Type B pancreatic cell (in vitro differentiated cells): ENCODE measurements at regions not wholly inside any gene's neighbourhood (a gene's known extent, or its start where the extent isn't known, plus 50 kb on each side); places are given as distances from the start of the nearest gene placed in this dataset.

Experiments used
- DNase-seq: peaks from one replicate; pipeline ENCODE4 v3.0.0; 2021; ENCODE audit warnings: mixed read lengths; ENCODE audit not compliant: unreplicated experiment; ENCODE audit errors: extremely low spot score
- H3K27ac Mint-ChIP-seq: 2 replicates; pipeline ENCODE4 v1.8.0; 2021; ENCODE audit warnings: mild to moderate bottlenecking, mixed read lengths
- H3K27me3 Mint-ChIP-seq: 2 replicates; pipeline ENCODE4 v1.8.0; 2021; ENCODE audit warnings: mixed read lengths
- H3K36me3 Mint-ChIP-seq: 2 replicates; pipeline ENCODE4 v1.8.0; 2021; ENCODE audit warnings: mixed read lengths
- H3K4me1 Mint-ChIP-seq: one replicate; pipeline ENCODE4 v1.8.0; 2021; ENCODE audit warnings: mixed read lengths; ENCODE audit not compliant: unreplicated experiment
- H3K4me3 Mint-ChIP-seq: 2 replicates; pipeline ENCODE4 v1.8.0; 2021; ENCODE audit warnings: mild to moderate bottlenecking, mixed read lengths
- H3K9me3 Mint-ChIP-seq: 2 replicates; pipeline ENCODE4 v1.8.0; 2021; ENCODE audit warnings: mixed read lengths
- TF ChIP-seq, protein P1 (sequence below): fragments of 200-600 bp; sonication (generic); conservative IDR thresholded peaks from 2 replicates; pipeline ENCODE4 v1.5.0; 2021; ENCODE audit warnings: antibody characterized with exemption, mild to moderate bottlenecking

DNA sequence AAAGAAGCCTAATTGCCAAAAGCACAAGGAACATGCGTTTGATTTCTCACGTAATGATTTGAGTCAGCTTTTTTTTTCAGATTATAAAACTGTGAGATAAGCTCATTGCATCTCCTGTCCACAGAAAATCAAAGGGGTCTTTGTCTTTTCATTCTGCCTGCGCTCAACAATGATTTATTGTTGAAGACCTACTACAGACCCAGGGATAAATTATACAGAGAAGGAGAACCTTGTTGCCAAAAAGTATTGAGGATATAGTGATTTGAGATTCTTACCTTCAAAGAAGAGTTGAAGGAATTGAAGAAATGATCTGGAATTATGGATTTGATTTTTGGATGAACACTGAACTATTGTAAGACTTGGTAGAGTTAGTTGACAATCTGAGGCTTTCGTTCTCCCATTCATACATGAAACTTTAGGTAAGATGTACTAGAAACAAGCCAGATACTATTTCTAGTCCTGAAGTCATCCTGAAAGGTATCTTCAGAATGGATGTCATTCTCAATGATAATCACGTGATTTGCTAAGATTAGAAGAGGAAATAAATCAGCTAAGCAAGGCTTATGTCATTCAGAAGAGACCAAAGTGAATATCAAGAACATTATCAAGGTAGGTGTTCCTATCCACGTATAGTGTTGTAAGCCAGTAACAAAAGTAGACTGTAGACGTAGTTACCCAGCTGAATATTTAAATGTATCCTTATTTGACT lies 71.1 kb upstream of the SCOC start:
- Mint-ChIP-seq H3K4me1 (peaks cover 7% of the 10 kb centered on the region), H3K27me3 (no peaks in the 10 kb centered on the region), H3K27ac (no peak overlapping the region), H3K36me3 (no peaks in the 10 kb centered on the region), H3K4me3 (no peak overlapping the region), H3K9me3 (no peaks in the 10 kb centered on the region)
- no peak for DNase-seq
- TF ChIP-seq, protein P1, sequence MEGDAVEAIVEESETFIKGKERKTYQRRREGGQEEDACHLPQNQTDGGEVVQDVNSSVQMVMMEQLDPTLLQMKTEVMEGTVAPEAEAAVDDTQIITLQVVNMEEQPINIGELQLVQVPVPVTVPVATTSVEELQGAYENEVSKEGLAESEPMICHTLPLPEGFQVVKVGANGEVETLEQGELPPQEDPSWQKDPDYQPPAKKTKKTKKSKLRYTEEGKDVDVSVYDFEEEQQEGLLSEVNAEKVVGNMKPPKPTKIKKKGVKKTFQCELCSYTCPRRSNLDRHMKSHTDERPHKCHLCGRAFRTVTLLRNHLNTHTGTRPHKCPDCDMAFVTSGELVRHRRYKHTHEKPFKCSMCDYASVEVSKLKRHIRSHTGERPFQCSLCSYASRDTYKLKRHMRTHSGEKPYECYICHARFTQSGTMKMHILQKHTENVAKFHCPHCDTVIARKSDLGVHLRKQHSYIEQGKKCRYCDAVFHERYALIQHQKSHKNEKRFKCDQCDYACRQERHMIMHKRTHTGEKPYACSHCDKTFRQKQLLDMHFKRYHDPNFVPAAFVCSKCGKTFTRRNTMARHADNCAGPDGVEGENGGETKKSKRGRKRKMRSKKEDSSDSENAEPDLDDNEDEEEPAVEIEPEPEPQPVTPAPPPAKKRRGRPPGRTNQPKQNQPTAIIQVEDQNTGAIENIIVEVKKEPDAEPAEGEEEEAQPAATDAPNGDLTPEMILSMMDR: no peak

DNA sequence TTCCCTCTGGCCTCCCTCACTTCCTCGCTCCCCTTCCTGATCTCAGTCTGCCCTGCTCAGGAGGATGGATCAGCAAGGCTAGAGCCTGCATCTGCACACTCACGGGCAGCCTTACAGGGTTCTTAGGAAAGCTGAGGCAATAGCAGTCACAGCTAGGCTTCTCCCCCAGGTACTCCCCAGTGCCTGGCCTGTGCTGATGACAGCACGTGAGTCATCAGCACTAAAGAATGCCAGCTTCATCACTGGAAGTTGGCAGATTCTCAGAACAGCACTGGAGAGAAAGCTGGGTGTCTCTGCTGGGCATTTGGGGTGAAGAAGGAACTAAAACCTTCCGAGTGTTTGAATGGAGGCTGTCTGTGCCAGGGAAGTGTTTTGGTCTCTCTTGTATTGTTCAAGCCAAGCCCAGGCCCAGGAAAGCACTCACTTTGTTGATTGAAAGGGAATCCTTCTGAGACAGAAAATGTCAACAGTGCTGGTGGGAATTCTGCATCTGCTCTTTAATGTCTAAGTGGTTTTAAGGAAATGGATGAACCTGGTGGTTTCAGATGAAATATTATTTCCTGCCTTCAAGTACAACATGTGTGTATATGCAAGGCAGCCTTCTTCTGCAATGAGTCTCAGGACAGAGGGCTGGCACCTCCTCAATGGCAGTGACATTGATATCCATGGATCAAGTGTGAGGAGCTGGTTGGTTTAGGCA lies 73.0 kb upstream of the SCOC start:
- no peak overlapping the region for H3K27ac Mint-ChIP-seq
- H3K4me1 Mint-ChIP-seq: peaks cover 22% of the 10 kb centered on the region
- TF ChIP-seq, protein P1: no peak
- no peaks in the 10 kb centered on the region for H3K27me3 Mint-ChIP-seq
- DNase-seq: no peak
- no peaks in the 10 kb centered on the region for H3K36me3 Mint-ChIP-seq
- H3K9me3 Mint-ChIP-seq: no peaks in the 10 kb centered on the region
- no peak overlapping the region for H3K4me3 Mint-ChIP-seq

- no peaks in the 10 kb centered on the region for H3K27me3 Mint-ChIP-seq
- peaks cover 27% of the 10 kb centered on the region for H3K4me1 Mint-ChIP-seq
- H3K36me3 Mint-ChIP-seq: no peaks in the 10 kb centered on the region
- no peak overlapping the region for H3K27ac Mint-ChIP-seq
- H3K9me3 Mint-ChIP-seq: no peaks in the 10 kb centered on the region
- H3K4me3 Mint-ChIP-seq: no peak overlapping the region
- DNase-seq: no peak
- TF ChIP-seq, protein P1: no peak
Measured at GRCh38 chr4:140298001-140298400, 75.4 kb upstream of the SCOC start.

DNA sequence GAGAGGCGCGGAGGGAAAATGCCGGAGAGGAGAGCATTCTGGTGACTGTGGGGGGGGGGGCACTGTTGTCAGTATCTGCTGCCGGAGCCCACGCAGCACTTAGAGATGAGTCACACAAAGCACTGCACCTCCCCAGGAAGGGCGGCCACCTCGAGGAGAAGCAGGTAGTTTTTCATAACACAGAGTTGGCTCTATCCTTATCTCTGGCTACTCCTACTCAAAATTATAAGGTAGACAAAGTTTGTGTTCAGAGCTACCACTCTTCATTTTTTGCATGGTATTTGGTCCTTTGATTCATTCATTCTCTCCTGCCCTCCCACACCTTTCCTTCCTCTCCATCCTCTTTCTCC lies 76.2 kb upstream of the SCOC start:
- Mint-ChIP-seq H3K9me3 (no peaks in the 10 kb centered on the region), H3K4me3 (peak overlapping the region; percentile 63), H3K27me3 (no peaks in the 10 kb centered on the region), H3K4me1 (peaks cover 27% of the 10 kb centered on the region), H3K27ac (peak overlapping the region; percentile 9), H3K36me3 (no peaks in the 10 kb centered on the region)
- DNase-seq: no peak
- TF ChIP-seq, protein P1: no peak

- Mint-ChIP-seq H3K4me3 (peak overlapping the region; percentile 63), H3K9me3 (no peaks in the 10 kb centered on the region), H3K27ac (peak overlapping the region; percentile 9), H3K27me3 (no peaks in the 10 kb centered on the region), H3K36me3 (no peaks in the 10 kb centered on the region), H3K4me1 (peaks cover 27% of the 10 kb centered on the region)
- TF ChIP-seq, protein P1: no peak
- no peak for DNase-seq
Measured at GRCh38 chr4:140296335-140297220, 76.9 kb upstream of the SCOC start.
